ENCODE measurements at regions not wholly inside any gene's neighbourhood (a gene's known extent, or its start where the extent isn't known, plus 50 kb on each side); places are given as distances from the start of the nearest gene placed in this dataset.
"Not testable (repeated sequence)": the region's sequence is repeated elsewhere in the genome, so short reads cannot be mapped to it uniquely, and the experiment has no call there.

- no peak for DNase-seq (ENCODE audit: low read depth)
Measured at GRCh38 chr12:11978726-11979384, 91.9 kb upstream of the BCL2L14 start.

GRCh38 chr12:11980115-11980514, 90.6 kb upstream of the BCL2L14 start:
- DNase-seq (ENCODE audit: low read depth) = no peak

- no peak for DNase-seq (ENCODE audit: low read depth)
Measured at GRCh38 chr12:11981121-11981733, 89.5 kb upstream of the BCL2L14 start.

GRCh38 chr12:11984417-11984816, 86.3 kb upstream of the BCL2L14 start:
- no peak for DNase-seq (ENCODE audit: low read depth)

GRCh38 chr12:11986165-11986564, 84.6 kb upstream of the BCL2L14 start:
- DNase-seq (ENCODE audit: low read depth) = peak; percentile 23

- DNase-seq (ENCODE audit: low read depth) = no peak
Measured at GRCh38 chr12:11987901-11988300, 82.8 kb upstream of the BCL2L14 start.

GRCh38 chr12:11991604-11992003, 79.1 kb upstream of the BCL2L14 start:
- DNase-seq (ENCODE audit: low read depth) = peak; percentile 17

GRCh38 chr12:11992515-11992914, 78.2 kb upstream of the BCL2L14 start:
- no peak for DNase-seq (ENCODE audit: low read depth)

- DNase-seq (ENCODE audit: low read depth) = not testable (repeated sequence)
Measured at GRCh38 chr12:11998307-11998943, 72.3 kb upstream of the BCL2L14 start.

- DNase-seq (ENCODE audit: low read depth) = no peak
Measured at GRCh38 chr12:11998944-11999315, 71.8 kb upstream of the BCL2L14 start.

- no peak for DNase-seq (ENCODE audit: low read depth)
Measured at GRCh38 chr12:12003609-12004008, 67.1 kb upstream of the BCL2L14 start.

- no peak for DNase-seq (ENCODE audit: low read depth)
Measured at GRCh38 chr12:12004524-12004923, 66.2 kb upstream of the BCL2L14 start.

GRCh38 chr12:12007001-12007712, 63.6 kb upstream of the BCL2L14 start:
- peak; percentile 63 for DNase-seq (ENCODE audit: low read depth)

- DNase-seq (ENCODE audit: low read depth) = no peak
Measured at GRCh38 chr12:12007713-12008231, 63.0 kb upstream of the BCL2L14 start.

GRCh38 chr12:12008232-12008850, 62.4 kb upstream of the BCL2L14 start:
- DNase-seq (ENCODE audit: low read depth) = no peak

- DNase-seq (ENCODE audit: low read depth) = peak; percentile 45
Measured at GRCh38 chr12:12008931-12009611, 61.7 kb upstream of the BCL2L14 start.

- DNase-seq (ENCODE audit: low read depth) = not testable (repeated sequence)
Measured at GRCh38 chr12:12009749-12010276, 60.9 kb upstream of the BCL2L14 start.

- peak; percentile 89 for DNase-seq (ENCODE audit: low read depth)
Measured at GRCh38 chr12:12010277-12011039, 60.3 kb upstream of the BCL2L14 start.

GRCh38 chr12:12011880-12012260, 58.9 kb upstream of the BCL2L14 start:
- DNase-seq (ENCODE audit: low read depth) = no peak

- no peak for DNase-seq (ENCODE audit: low read depth)
Measured at GRCh38 chr12:12015073-12015685, 55.6 kb upstream of the BCL2L14 start.
